Astrocyte (in vitro differentiated cells and primary cell): ENCODE measurements at regions not wholly inside any gene's neighbourhood (a gene's known extent, or its start where the extent isn't known, plus 50 kb on each side); places are given as distances from the start of the nearest gene placed in this dataset.

Experiments used
- EZH2 ChIP-seq: IDR thresholded peaks from 2 replicates; pipeline ENCODE4 v1.6.1; 2012; ENCODE audit warnings: mild to moderate bottlenecking, low read length, inconsistent platforms; ENCODE audit not compliant: insufficient read depth
- TF ChIP-seq, protein P1 (sequence below): IDR thresholded peaks from 2 replicates; pipeline ENCODE4 v1.5.1; 2011; ENCODE audit warnings: low read depth, mild to moderate bottlenecking, inconsistent platforms, low read length, moderate library complexity; ENCODE audit not compliant: insufficient read depth

DNA sequence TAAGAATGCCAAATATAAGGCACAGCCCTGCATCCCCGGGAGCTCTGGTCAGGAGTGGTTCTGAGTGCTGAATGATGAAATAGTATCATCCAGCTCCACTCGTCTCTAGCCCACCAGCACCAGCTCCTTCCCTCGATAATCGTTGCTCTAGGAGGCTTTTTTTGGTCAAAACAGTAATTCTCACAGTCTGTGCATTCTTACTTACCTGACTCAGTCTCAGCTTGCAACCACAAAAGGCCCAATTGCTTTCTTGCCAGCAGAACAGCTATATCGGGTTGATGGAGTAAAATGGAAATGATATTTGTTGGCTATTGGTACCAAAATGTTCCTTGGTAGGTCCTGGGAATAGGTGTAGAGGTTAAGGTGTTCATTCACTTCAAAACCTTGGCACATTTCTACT lies 94.8 kb downstream of the BMP4 start:
- TF ChIP-seq, protein P1, sequence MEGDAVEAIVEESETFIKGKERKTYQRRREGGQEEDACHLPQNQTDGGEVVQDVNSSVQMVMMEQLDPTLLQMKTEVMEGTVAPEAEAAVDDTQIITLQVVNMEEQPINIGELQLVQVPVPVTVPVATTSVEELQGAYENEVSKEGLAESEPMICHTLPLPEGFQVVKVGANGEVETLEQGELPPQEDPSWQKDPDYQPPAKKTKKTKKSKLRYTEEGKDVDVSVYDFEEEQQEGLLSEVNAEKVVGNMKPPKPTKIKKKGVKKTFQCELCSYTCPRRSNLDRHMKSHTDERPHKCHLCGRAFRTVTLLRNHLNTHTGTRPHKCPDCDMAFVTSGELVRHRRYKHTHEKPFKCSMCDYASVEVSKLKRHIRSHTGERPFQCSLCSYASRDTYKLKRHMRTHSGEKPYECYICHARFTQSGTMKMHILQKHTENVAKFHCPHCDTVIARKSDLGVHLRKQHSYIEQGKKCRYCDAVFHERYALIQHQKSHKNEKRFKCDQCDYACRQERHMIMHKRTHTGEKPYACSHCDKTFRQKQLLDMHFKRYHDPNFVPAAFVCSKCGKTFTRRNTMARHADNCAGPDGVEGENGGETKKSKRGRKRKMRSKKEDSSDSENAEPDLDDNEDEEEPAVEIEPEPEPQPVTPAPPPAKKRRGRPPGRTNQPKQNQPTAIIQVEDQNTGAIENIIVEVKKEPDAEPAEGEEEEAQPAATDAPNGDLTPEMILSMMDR = no peak
- TF ChIP-seq EZH2 = no peak
